ENCODE measurements at regions not wholly inside any gene's neighbourhood (a gene's known extent, or its start where the extent isn't known, plus 50 kb on each side); places are given as distances from the start of the nearest gene placed in this dataset.

DNA sequence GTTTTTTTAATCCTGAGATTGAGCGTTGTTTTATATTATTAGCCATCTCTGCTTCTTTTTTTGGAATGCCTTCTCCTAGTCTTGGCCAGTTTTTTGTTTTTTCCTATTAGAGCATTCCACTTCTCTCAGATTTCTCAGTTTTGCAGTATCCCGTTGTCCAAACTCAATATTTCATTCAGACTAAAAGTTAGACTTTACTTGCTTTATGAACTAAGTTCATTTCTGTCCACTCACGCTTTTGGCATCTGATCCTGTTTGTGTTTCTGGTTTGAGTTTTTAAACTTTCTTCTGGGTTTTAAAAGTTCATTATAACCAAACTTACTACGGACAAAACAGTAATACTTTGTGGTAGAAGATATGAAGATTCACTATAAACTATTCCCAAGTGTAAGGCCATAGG lies 288.3 kb upstream of the MPDZ start:
- H3K4me3 ChIP-seq, result no peak overlapping the region
- no peaks in the 10 kb centered on the region for H3K4me1 ChIP-seq
- H3K36me3 ChIP-seq, result no peaks in the 10 kb centered on the region
- peak overlapping the region in 1 of 4 donors; percentile 63 for H3K27ac ChIP-seq
- TF ChIP-seq POLR2A (IDR thresholded peaks at IDR 0.05) (no peak), CTCF (IDR thresholded peaks at IDR 0.05) (no peak)
- H3K9me3 ChIP-seq, result no peaks in the 10 kb centered on the region
- no peak for DNase-seq
- H3K27me3 ChIP-seq, result no peaks in the 10 kb centered on the region

GRCh38 chr9:13557746-13558145 lies 278.3 kb upstream of the MPDZ start:
- no peak overlapping the region for H3K27ac ChIP-seq
- no peaks in the 10 kb centered on the region for H3K9me3 ChIP-seq
- H3K27me3 ChIP-seq, result no peaks in the 10 kb centered on the region

DNA sequence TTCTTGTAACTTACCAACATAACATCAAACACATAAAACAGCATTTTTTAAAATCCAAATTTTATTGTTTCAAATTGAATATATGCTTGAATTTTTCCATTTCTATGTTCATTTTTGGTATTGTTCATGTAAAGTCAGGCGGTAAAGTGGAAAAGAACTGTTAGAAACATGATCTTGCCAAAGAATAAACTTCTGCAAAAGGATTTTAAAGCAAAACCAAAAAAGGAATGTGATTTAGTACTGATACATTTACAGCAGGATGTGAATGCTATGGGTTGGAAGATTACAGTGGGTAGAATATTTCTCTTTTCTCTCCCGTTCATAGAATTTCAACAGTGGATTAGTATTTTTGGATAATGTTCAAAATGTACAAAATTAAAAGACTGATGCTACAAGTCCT lies 277.2 kb upstream of the MPDZ start:
- no peaks in the 10 kb centered on the region for H3K36me3 ChIP-seq
- H3K4me3 ChIP-seq, result no peak overlapping the region
- DNase-seq, result no peak

More at GRCh38 chr9:13557746-13558145, 278.3 kb upstream of the MPDZ start:
- Histone ChIP-seq H3K4me3 (no peak overlapping the region), H3K4me1 (no peaks in the 10 kb centered on the region), H3K36me3 (no peaks in the 10 kb centered on the region)
- TF ChIP-seq POLR2A (IDR thresholded peaks at IDR 0.05) (no peak), CTCF (IDR thresholded peaks at IDR 0.05) (no peak)
- no peak for DNase-seq

DNA sequence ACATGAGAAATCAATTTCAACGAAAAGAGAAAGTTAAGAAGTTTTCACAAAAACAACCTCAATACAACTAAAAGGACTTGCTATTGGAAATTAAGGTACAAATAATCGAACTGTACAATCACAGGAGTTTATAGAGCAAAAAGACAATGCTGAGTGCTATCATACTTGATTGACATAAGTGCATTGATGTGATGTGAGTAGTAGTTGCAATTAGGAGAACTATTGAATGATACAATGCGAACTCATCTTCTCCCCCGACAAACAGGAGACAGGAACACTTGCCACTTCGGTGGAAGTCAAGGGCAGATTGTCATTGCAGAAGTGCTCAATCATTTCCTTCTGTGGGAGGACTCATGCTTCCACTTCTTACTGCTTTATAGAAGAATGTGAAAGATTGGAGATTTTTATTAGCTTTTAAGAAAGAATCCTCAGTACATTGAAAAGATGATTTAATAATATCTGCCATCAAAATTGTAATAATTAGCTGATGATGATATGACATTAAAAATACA lies 276.6 kb upstream of the MPDZ start:
- H3K27me3 ChIP-seq, result no peaks in the 10 kb centered on the region
- H3K4me3 ChIP-seq, result no peak overlapping the region
- no peak overlapping the region for H3K27ac ChIP-seq
- DNase-seq, result no peak
- H3K36me3 ChIP-seq, result no peaks in the 10 kb centered on the region
- H3K9me3 ChIP-seq, result no peaks in the 10 kb centered on the region
- no peak for TF ChIP-seq POLR2A (IDR thresholded peaks at IDR 0.05)
- no peak for TF ChIP-seq CTCF (IDR thresholded peaks at IDR 0.05)
- H3K4me1 ChIP-seq, result no peaks in the 10 kb centered on the region

More for the DNA sequence above, 277.2 kb upstream of the MPDZ start:
- H3K9me3 ChIP-seq, result no peaks in the 10 kb centered on the region
- no peaks in the 10 kb centered on the region for H3K27me3 ChIP-seq
- TF ChIP-seq CTCF (IDR thresholded peaks at IDR 0.05) (no peak), POLR2A (IDR thresholded peaks at IDR 0.05) (no peak)
- H3K4me1 ChIP-seq, result no peaks in the 10 kb centered on the region
- no peak overlapping the region for H3K27ac ChIP-seq

DNA sequence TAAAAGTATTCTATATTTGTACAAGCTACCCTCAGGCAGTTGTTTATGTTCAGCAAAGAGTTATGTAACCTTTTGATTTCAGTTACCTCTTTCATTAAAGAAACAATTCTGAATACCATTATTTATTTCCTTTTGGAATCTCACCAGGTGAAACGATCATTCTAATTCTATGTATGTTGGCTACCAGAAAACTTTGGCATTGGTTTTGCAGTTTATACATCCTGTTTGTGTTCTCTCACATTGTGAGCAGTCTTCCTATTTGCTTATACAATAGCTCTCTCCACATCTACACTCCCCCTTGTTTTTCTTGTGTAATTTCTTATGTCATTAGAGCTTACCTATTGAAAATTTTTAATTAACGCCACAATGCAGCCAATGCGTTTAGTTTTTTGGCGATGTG lies 276.0 kb upstream of the MPDZ start:
- no peaks in the 10 kb centered on the region for H3K27me3 ChIP-seq
- TF ChIP-seq CTCF (IDR thresholded peaks at IDR 0.05), result no peak
- no peak for TF ChIP-seq POLR2A (IDR thresholded peaks at IDR 0.05)
- no peaks in the 10 kb centered on the region for H3K9me3 ChIP-seq
- H3K27ac ChIP-seq, result no peak overlapping the region
- DNase-seq, result no peak
- no peaks in the 10 kb centered on the region for H3K36me3 ChIP-seq
- H3K4me1 ChIP-seq, result no peaks in the 10 kb centered on the region
- no peak overlapping the region for H3K4me3 ChIP-seq

DNA sequence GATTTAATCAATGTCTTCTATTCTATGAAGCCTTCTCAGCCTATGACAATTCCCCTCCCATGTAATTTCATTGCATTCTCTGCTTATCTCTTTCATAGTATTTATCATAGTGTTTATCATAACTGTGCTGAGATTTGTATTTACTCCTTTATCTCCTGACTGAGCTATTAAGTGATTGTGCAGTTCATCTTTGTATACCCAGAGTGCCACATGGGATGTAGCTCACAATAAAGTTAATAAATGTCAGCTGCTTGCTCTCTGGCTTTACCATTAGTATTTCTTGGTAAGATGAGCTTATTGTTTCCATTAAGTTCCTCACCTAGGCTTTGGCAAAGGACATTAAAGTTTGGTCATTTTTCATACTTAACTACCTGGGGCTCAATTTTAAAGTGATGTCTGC lies 275.1 kb upstream of the MPDZ start:
- TF ChIP-seq CTCF (IDR thresholded peaks at IDR 0.05), result no peak
- no peak for TF ChIP-seq POLR2A (IDR thresholded peaks at IDR 0.05)
- Histone ChIP-seq H3K27ac (no peak overlapping the region), H3K4me3 (no peak overlapping the region), H3K4me1 (no peaks in the 10 kb centered on the region), H3K36me3 (no peaks in the 10 kb centered on the region), H3K27me3 (no peaks in the 10 kb centered on the region), H3K9me3 (no peaks in the 10 kb centered on the region)
- DNase-seq, result no peak

Data from Peyer's patch (tissue), 4 donors.